ENCODE measurements at regions not wholly inside any gene's neighbourhood (a gene's known extent, or its start where the extent isn't known, plus 50 kb on each side); places are given as distances from the start of the nearest gene placed in this dataset.

DNA sequence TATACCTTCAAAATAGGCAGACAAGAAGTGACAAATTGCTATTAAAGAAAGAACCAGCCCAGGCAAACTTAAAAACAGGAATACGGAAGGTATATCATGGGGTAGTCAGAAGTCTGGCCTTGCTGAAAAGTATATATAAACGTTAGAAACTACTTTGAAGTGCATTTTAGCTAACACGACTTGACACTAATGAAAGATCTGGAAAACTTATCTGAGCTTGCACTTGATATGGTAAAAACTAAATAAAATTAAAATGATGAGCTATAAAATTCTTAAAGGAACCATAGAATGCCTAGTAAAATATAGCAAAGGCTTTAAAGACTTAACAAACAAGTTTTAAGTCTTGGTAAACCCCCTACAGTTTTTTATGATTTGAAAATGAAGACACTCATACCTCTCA is 795.3 kb upstream of the PCDH20 start:
- TF ChIP-seq, protein P1, sequence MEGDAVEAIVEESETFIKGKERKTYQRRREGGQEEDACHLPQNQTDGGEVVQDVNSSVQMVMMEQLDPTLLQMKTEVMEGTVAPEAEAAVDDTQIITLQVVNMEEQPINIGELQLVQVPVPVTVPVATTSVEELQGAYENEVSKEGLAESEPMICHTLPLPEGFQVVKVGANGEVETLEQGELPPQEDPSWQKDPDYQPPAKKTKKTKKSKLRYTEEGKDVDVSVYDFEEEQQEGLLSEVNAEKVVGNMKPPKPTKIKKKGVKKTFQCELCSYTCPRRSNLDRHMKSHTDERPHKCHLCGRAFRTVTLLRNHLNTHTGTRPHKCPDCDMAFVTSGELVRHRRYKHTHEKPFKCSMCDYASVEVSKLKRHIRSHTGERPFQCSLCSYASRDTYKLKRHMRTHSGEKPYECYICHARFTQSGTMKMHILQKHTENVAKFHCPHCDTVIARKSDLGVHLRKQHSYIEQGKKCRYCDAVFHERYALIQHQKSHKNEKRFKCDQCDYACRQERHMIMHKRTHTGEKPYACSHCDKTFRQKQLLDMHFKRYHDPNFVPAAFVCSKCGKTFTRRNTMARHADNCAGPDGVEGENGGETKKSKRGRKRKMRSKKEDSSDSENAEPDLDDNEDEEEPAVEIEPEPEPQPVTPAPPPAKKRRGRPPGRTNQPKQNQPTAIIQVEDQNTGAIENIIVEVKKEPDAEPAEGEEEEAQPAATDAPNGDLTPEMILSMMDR (IDR thresholded peaks at IDR 0.05 in 2 of 3, conservative IDR thresholded peaks at IDR 0.05 in 1 of 3; ENCODE audit: borderline replicate concordance in 1 of 3, insufficient read depth in 1 of 3, low read depth in 2 of 3, low read length in 2 of 3), result no peak
- TF ChIP-seq POLR2AphosphoS5 (IDR thresholded peaks at IDR 0.05; ENCODE audit: low read depth, low read length) (no peak), POLR2A (IDR thresholded peaks at IDR 0.05; ENCODE audit: borderline replicate concordance, extremely low read depth, insufficient read depth, insufficient read length) (no peak), MAX (IDR thresholded peaks at IDR 0.05) (no peak), SIN3A (IDR thresholded peaks at IDR 0.05; ENCODE audit: low read depth) (no peak), EZH2 (IDR thresholded peaks at IDR 0.05) (no peak), REST (IDR thresholded peaks at IDR 0.05; ENCODE audit: low read depth) (no peak), RAD21 (IDR thresholded peaks at IDR 0.05; ENCODE audit: low read depth) (no peak)

All from HCT116 (cell line).